ENCODE measurements at regions not wholly inside any gene's neighbourhood (a gene's known extent, or its start where the extent isn't known, plus 50 kb on each side); places are given as distances from the start of the nearest gene placed in this dataset.

GRCh38 chr18:66317243-66318090, 286.4 kb downstream of the CDH19 start (continued):
- TF ChIP-seq RXRA (IDR thresholded peaks at IDR 0.05; ENCODE audit: insufficient read depth, low read depth, low read length) (no peak), POLR2AphosphoS5 (IDR thresholded peaks at IDR 0.05; ENCODE audit: low read depth, low read length) (no peak)
